Suppressor macrophage (primary cell): ENCODE measurements at regions not wholly inside any gene's neighbourhood (a gene's known extent, or its start where the extent isn't known, plus 50 kb on each side); places are given as distances from the start of the nearest gene placed in this dataset.
"Not testable (repeated sequence)": the region's sequence is repeated elsewhere in the genome, so short reads cannot be mapped to it uniquely, and the experiment has no call there.

Experiments used
- DNase-seq, 4 experiments: peaks; one replicate each; pipeline ENCODE4 v3.0.0-alpha.2; 2020 to 2022

DNA sequence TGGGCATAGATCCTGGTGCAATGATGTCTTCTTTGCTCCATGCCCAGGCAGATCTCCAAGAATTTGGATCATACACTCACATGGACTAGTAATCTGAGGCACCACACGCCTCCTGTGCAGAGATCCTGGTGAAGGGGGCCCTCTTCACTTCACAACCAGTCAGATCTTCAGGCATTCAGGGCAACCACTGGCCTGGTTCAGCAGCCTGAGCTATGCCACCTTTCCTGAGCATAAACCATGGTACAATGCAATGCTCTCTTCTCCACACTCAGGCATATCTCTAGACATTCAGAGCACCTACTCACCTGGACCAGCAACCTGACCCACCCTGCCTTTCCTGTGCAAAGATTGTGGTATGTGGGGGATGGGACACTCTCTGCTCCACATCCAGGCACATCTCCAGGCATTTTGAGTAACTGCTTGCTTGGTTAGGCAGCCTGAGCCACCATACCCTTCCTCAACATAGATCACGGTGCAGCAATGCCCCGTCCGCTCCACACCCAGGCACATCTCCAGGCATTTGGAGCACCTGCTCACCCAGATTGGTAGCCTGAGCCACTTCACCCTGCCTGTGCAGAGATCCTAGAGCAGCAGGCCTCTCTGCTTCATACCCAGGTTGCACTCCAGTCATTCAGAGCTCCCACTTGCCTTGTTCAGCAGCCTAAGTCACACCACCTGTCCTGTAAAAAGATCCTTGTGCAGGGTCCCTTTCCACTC lies 532.2 kb upstream of the STEAP1 start:
- DNase-seq: no peak

DNA sequence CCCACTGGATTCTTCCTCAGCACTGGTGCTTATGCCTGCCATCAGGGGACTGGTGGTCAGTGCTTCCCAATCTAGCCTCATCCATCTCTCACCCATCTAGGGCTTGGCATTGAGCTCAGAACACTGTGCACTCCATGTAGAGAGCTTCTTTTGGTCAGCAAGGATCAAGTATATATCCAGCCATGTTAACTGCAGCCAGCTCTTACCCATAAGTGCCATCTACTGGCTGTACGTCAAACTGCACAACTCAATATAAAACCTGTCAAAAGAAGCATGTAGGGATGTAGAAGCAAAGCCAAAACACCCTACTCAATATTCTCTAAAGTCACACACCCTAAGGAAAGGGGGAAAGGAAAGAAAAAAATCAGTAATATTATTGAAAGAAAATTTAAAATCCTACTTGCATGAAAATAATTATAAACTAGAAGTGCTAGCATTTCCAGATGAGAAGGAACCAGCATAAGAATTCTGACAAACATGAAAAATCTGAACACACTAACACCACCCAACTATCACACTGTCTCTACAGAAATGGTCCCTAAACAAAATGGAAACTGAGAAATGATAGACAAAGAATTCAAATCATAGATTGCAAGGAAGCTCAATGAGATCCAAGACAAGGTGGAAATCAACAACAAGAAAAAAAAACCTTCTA lies 531.1 kb upstream of the STEAP1 start:
- DNase-seq: peak; percentile 26 to 54 (median 39)

DNA sequence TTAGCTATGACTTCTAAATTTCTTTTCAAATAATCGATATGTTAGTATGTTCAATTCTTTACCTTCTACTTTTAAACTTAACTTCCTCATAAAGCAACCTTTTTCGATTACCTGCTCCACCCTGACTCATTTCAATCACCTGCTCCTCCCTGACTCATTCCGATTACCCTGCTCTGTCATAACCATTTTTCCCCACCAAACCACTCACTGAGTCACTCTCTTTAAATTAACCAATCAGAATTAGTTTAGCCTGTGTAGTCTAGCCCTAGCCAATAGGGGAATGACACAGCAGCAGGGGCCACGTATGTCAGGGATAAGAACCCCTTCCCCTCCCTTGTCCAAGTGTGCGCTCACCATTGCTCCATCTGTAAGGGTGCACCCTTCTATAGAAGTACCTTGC lies 530.1 kb upstream of the STEAP1 start:
- not testable (repeated sequence) for DNase-seq

DNA sequence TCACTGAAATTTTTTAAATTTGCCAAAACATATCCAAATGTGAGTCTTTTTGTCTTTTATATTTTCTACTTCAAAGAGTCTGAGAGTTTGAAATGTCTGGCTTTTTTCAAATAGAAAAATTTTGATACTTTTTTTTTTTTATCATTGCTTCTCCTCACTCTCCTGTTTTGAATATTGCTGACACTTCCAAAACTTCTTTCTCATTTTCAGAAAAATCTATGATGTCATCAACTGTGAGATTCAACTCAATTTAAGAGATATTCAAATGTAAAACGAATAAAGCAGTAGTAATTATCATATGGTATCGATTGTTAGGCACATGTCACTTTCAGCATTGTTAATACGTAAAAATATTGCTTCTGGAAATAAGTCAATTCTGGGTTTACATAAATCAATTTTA lies 505.8 kb upstream of the STEAP1 start:
- DNase-seq: no peak

- no peak for DNase-seq
These were observed 498.3 kb upstream of the STEAP1 start for GRCh38 chr7:89655946-89656345.

GRCh38 chr7:89661876-89662275 lies 492.4 kb upstream of the STEAP1 start:
- no peak for DNase-seq

- DNase-seq: no peak
These were observed 488.0 kb upstream of the STEAP1 start for GRCh38 chr7:89666136-89666835.

GRCh38 chr7:89680161-89680560 lies 474.1 kb upstream of the STEAP1 start:
- DNase-seq: no peak

- no peak for DNase-seq
These were observed 472.8 kb upstream of the STEAP1 start for GRCh38 chr7:89681448-89681847.

DNA sequence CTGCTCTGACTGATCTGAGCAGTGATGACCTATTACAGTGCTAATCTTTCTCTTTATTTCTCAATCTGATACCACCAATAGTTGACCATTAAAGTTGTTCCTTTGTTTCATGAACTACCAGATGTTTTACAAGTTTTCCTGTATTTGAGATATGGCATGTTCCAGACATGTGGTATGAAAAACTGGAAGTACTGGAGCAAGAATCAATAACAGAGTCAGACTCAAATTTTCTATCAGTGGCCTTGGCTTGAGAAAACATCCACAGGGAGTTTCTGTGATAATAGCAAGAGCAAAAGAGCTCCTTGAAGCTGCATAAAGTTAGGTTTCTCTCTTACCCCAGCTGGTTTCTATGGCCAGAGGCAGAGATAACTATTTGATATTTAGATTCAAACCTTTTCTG lies 469.0 kb upstream of the STEAP1 start:
- no peak for DNase-seq

DNA sequence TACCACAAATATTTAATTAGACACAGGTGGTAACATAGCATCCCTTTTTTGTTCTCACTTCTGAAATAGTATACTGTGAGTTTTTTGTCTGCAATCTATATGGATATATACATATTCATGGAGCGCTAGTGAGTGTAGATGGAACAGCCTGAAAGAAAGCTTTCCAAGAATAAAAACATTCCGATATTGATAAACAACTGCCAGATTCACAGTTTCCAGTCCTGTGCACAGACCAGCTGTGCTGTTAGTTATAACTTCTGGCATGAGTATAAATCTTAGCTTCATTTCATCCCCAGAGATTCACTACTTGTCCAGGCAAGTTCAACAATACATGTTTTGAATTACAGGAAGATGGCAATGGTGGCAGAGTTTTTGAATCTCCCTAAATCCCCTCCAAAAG lies 467.1 kb upstream of the STEAP1 start:
- DNase-seq: no peak

DNA sequence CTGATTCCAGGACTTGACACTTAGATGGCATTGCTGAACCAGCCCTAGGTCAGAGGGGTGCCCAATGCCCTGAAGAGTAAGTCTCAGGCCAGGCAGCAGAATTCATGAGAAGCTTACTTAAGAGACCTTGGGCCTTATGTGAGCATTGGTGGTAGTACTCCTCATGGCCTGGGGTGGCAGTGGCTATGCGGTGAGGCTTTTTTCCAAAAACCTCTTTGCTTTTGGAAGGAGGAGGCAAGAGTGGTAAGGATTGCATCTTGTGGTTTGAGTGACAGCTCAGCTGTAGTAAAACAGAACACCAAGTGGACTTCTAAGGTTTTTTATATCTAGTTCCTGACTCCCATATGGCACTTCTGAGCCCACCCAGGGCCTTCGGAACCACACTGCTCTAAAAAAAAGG lies 459.0 kb upstream of the STEAP1 start:
- DNase-seq: no peak

DNA sequence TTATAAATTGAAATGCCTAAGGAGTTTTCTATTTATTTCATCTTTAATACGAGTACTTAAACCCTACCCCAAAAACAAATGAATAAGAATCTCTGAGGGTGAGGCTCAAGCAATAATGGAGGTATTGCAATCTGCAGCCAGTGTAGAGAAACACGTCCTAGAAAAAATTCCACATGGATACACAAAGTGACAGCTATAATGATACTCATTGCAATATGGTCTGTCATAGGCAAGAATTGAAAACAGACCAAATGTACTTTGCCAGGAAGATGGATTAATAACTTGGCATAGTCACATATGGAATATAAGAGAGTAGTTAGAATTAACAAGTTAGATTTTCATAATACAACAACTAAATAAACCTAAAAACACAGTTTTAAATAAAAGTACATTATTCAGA lies 440.1 kb upstream of the STEAP1 start:
- no peak for DNase-seq

DNA sequence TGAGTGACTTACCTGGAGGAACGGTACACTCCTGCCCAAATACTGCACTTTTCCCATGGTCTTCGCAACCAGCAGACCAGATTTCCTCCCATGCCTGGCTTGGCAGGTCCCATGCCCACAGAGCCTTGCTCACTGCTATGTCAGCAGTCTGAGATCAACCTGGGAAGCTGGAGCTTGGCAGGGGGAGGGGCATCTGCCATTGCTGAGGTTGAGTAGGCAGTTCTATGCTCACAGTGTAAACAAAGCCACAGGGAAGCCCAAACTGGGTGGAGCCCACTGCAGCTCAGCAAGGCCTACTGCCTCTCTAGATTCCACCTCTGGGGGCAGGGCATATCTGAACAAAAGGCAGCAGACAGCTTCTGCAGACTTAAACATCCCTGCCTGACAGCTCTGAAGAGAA lies 435.3 kb upstream of the STEAP1 start:
- not testable (repeated sequence) for DNase-seq

- DNase-seq: no peak
These were observed 425.8 kb upstream of the STEAP1 start for GRCh38 chr7:89728481-89728880.

- DNase-seq: no peak
These were observed 422.4 kb upstream of the STEAP1 start for GRCh38 chr7:89731751-89732445.

- DNase-seq: no peak
These were observed 415.7 kb upstream of the STEAP1 start for GRCh38 chr7:89738549-89738948.

- no peak for DNase-seq
These were observed 396.4 kb upstream of the STEAP1 start for GRCh38 chr7:89757910-89758309.

DNA sequence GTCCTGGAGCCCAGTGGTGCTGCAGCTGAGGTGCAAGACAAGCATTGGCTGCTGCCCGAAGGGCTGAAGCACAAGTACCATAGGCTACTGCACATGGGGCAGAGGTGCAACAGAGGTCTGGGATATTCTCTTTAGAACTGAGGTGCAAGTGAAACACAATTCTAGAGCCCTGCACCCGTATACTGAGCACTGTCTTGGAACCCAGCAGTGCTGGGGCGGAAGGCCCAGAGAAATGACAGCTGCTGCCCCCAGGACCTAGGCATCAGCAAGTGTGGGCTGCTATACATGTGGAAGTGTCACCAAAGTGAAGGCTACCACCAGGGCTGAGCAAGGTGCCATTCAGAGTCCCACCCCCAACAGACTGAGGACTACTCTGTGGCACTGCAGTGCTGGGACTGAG lies 393.6 kb upstream of the STEAP1 start:
- no peak for DNase-seq

DNA sequence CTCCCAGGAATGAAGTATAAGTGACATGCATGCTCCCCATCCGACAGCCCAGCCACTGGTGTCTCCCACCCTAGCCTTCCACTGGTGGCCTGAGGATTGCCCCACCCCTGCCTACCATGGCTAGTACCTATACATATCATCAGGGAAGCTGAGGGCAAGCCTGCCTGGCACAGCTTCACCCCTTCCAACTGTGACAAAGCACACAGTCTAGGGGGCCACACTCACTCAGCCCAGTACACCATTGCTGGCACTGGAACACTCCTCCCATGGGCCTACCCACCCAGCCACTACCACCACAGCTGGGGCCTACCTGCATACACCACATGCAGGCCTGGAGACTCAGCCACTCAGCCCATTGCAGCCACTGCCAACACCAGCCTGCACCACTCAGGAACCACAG lies 393.1 kb upstream of the STEAP1 start:
- DNase-seq: no peak

- no peak for DNase-seq
These were observed 384.1 kb upstream of the STEAP1 start for GRCh38 chr7:89770161-89770560.

DNA sequence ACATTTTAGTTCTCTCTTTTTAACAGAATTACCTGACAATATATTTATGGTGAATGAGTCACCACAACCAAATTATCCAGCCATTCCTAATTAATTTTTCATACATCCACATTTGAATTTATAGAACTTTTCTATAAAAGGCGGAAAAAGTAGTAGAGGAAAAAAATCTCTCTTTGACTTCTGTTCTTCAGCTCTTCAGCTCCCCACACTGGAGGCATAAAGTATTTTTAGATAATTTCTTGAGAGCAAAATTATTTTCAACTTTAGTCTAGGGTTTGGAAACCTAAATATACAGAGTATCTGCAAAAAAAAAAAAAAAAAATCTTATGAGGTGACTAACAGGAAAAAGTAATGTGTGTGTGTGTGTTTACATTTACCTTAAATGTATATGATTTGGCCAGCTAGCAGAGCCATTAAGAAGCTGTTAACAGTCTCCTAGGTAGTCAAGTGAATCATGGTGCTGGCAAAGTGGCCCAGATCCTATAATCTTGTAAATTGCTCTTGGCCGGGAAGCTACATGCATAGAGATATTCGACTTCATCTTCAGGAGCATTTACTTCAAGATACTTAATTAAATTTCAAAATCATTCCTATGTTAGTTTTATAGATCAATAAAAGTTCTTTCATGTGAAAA lies 383.1 kb upstream of the STEAP1 start:
- DNase-seq: no peak

DNA sequence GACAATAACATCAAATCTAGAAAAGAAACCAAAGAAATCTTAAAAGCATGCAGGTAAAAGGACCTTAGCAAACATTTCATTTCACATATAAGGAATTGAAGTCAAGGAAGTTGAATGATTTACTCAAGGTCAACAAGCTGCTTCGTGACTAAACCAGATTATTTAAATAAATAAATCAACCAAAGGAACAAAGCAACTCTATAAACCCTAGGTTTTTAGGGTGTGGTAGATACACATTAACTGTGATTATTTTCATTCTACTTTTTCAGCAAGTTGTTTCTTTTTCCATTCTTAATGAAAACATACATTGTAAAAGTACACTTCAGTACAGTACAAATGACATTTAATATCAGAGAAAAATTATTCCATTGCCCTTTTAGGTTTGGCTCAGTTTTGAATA lies 382.0 kb upstream of the STEAP1 start:
- DNase-seq: no peak
